GM12874 (cell line): ENCODE measurements at regions not wholly inside any gene's neighbourhood (a gene's known extent, or its start where the extent isn't known, plus 50 kb on each side); places are given as distances from the start of the nearest gene placed in this dataset.

Source experiments
- TF ChIP-seq, protein P1 (sequence below): IDR thresholded peaks from 2 replicates; pipeline ENCODE4 v1.5.1; 2011; ENCODE audit warnings: low read depth, mild to moderate bottlenecking, control low read depth, low read length, moderate library complexity; ENCODE audit not compliant: insufficient read depth

DNA sequence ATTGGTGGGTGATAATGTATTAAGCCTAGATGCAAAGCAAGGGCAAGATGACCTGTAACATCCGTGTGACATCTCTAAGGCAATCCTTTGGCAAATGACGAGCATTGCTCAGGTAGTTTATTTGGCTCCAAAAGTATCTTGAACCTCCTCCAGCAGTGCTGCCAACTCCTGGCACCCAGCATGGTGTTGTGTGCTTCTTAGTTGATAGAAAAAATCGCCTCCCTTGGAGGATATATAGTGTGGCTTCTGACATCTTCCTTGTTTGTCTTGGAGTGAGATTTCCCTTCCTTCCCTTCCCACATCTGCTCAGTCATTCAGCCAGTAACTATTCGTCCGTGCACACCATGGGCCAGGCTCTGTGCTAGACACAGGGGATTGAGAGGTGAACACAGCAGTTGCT, 121.8 kb downstream of the TOMM20 start:
- TF ChIP-seq, protein P1, sequence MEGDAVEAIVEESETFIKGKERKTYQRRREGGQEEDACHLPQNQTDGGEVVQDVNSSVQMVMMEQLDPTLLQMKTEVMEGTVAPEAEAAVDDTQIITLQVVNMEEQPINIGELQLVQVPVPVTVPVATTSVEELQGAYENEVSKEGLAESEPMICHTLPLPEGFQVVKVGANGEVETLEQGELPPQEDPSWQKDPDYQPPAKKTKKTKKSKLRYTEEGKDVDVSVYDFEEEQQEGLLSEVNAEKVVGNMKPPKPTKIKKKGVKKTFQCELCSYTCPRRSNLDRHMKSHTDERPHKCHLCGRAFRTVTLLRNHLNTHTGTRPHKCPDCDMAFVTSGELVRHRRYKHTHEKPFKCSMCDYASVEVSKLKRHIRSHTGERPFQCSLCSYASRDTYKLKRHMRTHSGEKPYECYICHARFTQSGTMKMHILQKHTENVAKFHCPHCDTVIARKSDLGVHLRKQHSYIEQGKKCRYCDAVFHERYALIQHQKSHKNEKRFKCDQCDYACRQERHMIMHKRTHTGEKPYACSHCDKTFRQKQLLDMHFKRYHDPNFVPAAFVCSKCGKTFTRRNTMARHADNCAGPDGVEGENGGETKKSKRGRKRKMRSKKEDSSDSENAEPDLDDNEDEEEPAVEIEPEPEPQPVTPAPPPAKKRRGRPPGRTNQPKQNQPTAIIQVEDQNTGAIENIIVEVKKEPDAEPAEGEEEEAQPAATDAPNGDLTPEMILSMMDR, result no peak

DNA sequence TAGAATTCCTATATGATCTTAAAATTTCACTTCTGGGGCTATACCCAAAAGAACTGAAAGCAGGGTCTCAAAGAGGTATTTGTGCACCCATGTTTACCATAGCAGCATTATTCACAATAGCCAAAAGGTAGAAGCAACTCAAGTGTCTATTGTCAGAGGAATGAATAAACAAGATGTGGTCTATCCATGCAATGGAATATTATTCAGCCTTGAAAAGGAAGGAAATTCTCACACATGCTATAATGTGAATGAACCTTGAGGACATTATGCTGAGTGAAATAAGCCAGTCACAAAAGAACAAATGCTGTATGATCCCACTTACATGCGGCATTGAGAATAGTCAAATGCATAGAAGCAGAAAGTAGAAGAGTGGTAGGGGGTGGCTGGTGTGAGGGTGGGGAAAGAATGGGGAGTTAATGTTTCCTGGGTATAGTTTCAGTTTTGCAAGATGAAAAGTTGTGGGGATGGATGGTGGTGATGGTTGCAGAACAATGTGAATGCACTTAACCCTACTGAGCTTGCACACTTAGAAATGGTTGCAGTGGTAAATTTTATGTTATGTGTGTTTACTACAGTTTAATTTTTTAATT, 122.4 kb downstream of the TOMM20 start:
- TF ChIP-seq, protein P1, result no peak

DNA sequence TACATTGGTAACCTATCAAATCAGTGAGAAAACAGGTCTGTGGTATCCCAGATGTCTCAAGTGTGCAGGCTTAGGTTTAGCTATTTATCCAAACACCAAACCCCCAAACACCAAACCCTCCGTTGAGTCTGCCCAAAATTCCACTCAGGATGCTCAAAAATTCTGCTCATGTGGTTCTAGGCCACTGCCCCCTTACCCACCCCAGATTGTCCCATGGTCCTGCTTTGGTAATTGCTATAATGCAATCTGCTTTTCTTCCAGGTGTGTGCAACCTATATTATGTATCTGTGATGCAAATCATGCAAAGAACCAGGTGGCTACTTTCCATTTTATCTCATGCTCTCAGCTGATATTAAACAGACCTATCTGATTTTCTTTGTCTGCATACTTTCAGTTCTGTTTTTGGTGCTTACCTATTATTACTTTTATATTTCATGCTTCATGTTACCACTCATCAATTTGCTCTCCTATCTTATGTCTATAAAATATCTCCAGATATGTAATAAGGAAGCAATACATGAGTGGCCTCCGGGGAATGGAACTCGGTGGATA, 123.7 kb downstream of the TOMM20 start:
- TF ChIP-seq, protein P1, result no peak

DNA sequence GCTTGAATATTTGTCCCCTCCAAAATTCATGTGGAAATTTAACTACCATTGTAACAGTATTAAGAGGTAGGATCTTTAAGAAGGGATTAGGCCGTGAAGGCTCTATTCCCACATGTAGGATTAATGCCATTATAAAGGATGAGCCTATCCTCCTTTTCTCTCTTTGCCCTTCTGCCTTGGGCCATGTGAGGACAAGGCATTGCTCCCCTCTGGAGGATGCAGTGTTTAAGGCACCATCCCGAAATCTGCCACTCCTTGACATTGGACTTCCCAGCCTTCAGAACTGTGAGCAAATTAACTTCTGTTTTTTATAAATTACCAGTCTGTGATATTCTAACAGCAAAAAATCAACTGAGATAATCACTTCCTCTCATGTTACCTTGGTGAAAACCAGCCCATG, 124.4 kb downstream of the TOMM20 start:
- TF ChIP-seq, protein P1, result no peak

DNA sequence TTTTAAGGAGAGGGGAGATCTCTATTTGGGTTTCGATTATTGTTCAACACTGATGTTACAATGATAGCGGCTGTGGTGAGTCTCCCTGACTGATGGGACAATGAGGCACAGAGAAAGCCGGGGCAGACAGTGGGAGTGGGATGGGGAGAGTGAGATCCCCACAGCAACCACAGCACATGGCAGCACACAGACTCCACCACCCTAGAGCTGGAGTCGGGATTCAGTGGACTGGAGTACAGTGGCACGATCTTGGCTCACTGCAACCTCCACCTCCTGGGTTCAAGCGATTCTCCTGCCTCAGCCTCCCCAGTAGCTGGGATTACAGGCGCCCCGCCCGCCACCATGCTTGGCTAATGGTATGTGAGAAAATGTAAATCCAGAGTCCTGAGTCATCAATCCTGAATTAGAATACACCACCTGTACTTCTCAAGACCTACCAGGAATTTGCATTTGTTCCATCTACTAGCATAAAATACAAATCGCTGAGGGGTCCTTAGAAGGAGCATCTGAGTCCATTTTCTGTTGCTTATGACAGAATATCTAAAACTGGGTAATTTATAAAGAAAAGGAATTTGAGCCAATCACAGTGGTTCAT, 125.8 kb downstream of the TOMM20 start:
- TF ChIP-seq, protein P1, result no peak

DNA sequence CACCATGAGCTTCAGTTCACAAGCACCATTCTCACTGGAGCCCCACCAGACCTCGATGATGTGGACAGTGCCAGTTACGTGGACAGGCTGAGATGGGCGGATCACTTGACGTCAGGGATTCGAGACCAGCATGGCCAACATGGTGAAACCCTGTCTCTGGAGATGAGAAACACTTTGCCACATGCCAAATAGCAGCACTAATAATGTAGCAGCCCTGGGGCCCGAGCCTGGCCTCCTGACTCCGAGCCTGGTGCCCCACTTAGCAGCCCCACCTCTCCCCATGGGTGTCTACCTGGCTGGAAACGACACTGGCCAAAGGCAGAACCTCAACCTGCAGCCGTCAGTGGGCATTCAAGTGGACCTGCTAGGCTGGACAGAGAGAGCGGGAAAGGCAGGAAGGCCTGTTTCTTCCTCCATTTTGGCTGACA, 129.1 kb downstream of the TOMM20 start:
- TF ChIP-seq, protein P1, result no peak

DNA sequence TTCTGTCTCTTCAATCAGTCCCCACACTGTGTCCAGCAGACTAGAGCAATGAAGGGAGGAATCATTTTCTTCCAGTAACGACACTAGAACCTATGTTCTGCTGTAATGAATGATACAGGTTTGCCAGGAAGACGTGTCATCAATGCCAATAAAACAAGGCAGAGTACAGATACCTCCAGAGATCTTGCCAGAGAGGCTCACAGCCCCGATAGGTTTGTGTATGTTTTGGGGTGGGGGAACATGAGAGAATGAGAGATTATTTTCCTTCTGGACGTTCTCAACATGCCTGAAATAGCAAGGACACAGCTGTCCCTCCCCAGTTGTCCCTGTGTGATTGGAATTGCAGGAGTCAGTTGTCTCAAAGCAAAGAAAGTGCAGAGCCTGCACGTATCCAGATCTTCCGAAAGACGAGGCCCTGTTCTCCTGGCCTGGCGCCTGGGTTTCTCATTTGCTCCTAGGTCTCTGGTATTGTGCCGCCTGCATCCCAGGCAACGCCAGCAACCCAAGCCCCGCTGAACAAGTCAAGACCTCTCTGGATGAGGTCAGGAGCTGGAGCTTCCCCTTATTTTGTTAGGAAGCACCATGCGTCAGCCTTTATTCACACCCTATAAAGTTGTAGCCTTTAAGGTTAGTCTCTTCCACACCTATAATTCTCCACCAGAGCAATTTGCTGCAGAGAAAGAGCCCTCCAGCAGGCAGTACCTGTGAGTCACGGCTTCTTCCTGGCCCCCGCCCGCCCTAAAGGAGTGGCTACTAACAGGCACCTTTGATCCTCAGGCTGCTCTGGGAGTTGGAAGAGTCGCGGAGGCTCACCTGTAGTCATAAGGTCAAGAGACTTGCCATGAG, 130.5 kb downstream of the TOMM20 start:
- TF ChIP-seq, protein P1, result no peak
